Large intestine (tissue), 3 donors: ENCODE measurements at regions not wholly inside any gene's neighbourhood (a gene's known extent, or its start where the extent isn't known, plus 50 kb on each side); places are given as distances from the start of the nearest gene placed in this dataset.
"Not testable (repeated sequence)": the region's sequence is repeated elsewhere in the genome, so short reads cannot be mapped to it uniquely, and the experiment has no call there.

ENCODE experiments used
- DNase-seq, 2 donors: peaks; one replicate each; pipeline versions ENCODE4 v3.0.0 to v3.0.0-alpha.2; 2013
- H3K27ac ChIP-seq: one replicate; pipeline ENCODE4 v1.5.1; 2013; ENCODE audit warnings: low read length
- H3K27me3 ChIP-seq: 2 replicates; pipeline ENCODE4 v1.6.1; 2013; ENCODE audit warnings: low read length; ENCODE audit not compliant: control insufficient read depth, insufficient read depth
- H3K36me3 ChIP-seq: 2 replicates; pipeline ENCODE4 v1.6.1; 2013; ENCODE audit warnings: low read length; ENCODE audit not compliant: control insufficient read depth, insufficient read depth
- H3K4me1 ChIP-seq: one replicate; pipeline ENCODE4 v1.6.1; 2013; ENCODE audit warnings: low read length; ENCODE audit not compliant: control insufficient read depth, insufficient read depth
- H3K4me3 ChIP-seq: one replicate; pipeline ENCODE4 v1.5.1; 2013; ENCODE audit warnings: low read length
- H3K9me3 ChIP-seq: one replicate; pipeline ENCODE4 v1.6.1; 2013; ENCODE audit warnings: mild to moderate bottlenecking, low read depth, low read length, moderate library complexity; ENCODE audit not compliant: control insufficient read depth
- WGBS: methylation state at CpG from one replicate; pipeline ENCODE4 v1.1.5; 2013; ENCODE audit warnings: low lambda C conversion rate; ENCODE audit not compliant: insufficient coverage; 5-methylcytosine and 5-hydroxymethylcytosine counted together

DNA sequence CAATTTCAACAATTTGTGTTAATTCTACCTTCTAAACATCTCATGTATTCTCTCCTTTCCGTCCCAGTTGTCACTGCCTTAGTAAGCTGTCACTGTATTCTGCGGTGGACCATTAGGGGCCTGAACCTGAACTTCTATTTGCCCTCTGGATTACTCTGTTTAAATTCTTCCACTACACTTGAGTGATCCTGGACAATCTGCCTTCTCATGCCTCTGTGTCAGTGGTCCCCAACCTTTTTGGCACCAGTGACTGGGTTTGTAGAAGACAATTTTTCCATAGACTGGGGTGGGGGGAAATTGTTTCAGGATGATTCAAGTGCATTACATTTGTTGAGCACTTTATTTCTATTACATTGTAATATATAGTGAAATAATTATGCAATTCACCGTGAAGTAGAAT lies 1157.6 kb upstream of the SEMA6A start:
- no peaks in the 10 kb centered on the region for H3K4me1 ChIP-seq

DNA sequence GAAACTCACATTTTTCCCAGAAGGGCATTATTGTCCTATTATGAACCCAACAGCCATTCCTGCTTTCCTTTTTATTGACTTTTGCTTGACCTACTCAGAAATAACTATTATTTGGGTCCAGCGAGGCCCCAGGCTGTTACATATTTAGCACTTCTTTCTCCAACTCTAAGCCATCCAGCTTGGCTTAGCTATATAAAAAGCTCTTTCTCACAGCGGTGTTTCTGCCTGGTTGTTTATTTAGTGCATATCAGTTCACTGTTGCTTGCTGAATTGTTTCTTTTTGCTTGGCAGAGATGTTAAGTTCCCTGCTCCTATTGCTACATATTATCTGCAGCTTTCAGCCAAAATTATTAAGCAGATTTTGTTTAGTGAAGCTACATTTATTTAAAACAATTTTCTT lies 1156.8 kb upstream of the SEMA6A start:
- no peak overlapping the region for H3K4me3 ChIP-seq
- no peaks in the 10 kb centered on the region for H3K27me3 ChIP-seq
- H3K36me3 ChIP-seq: no peaks in the 10 kb centered on the region
- no peaks in the 10 kb centered on the region for H3K9me3 ChIP-seq
- no peak overlapping the region for H3K27ac ChIP-seq
- no peak for DNase-seq
- WGBS: 40% methylated on average over 1 of the region's 2 CpGs
- H3K4me1 ChIP-seq: no peaks in the 10 kb centered on the region

More for the DNA sequence above, 1157.6 kb upstream of the SEMA6A start:
- H3K36me3 ChIP-seq: no peaks in the 10 kb centered on the region
- H3K27me3 ChIP-seq: no peaks in the 10 kb centered on the region
- no peak overlapping the region for H3K27ac ChIP-seq
- no peak for DNase-seq
- no CpG with 5 or more reads among the region's 3 CpGs for WGBS
- H3K4me3 ChIP-seq: no peak overlapping the region
- no peaks in the 10 kb centered on the region for H3K9me3 ChIP-seq

DNA sequence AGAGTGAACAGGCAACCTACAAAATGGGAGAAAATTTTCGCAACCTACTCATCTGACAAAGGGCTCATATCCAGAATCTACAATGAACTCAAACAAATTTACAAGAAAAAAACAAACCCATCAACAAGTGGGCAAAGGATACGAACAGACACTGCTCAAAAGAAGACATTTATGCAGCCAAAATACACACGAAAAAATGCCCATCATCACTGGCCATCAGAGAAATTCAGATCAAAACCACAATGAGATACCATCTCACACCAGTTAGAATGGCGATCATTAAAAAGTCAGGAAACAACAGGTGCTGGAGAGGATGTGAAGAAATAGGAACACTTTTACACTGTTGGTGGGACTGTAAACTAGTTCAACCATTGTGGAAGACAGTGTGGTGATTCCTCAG lies 1146.2 kb upstream of the SEMA6A start:
- not testable (repeated sequence) for H3K4me3 ChIP-seq, H3K9me3 ChIP-seq, H3K27me3 ChIP-seq, H3K36me3 ChIP-seq, DNase-seq, H3K27ac ChIP-seq, H3K4me1 ChIP-seq
- WGBS: 90% methylated on average over 2 of the region's 4 CpGs

DNA sequence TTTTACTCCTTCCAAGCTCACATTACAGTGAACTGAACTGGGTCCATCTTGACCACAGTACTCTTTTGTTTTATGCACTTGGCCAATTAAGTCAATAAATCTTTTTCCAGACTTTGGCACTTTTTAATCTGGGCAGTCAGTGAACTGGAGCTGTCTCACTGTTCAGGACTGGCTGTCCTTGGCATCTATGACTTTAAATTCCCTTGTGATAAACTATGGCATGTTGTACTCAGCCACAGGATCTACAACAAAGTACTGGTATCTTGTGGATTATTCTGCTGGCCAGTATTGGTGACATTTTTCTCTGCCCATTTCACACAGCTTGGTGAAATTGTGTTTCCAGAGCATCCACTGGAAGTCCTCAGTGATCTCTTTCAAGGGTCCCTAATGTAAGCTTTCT lies 1144.8 kb upstream of the SEMA6A start:
- no peaks in the 10 kb centered on the region for H3K36me3 ChIP-seq
- H3K27ac ChIP-seq: no peak overlapping the region
- DNase-seq: no peak
- no peaks in the 10 kb centered on the region for H3K27me3 ChIP-seq
- H3K4me1 ChIP-seq: no peaks in the 10 kb centered on the region
- H3K9me3 ChIP-seq: peaks cover 6% of the 10 kb centered on the region
- no peak overlapping the region for H3K4me3 ChIP-seq

DNA sequence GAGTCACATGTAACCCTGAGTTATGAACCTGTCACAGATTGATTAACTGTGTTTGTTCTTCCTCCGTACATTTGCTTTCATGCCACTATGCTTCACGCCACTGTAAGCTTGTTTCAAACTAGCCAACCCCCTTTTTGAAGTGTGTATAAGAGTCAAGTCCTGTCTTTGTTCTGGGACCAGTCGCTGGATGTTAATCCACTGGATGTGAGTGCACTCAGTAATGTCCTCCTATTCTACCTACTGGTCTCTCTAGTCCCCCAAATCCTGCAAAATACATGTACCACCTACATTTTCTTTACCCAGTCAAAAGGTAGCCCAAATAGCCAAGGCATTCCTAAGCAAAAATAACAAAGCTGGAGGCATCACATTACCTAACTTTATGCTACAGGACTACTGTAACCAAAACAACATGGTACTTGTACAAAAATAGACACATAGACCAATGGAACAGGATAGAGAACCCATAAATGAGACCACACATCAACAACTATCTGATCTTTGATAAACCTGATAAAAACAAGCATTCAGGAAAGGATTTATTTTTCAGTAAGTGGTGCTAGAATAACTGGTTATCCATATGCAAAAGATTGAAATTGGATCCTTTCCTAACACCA lies 1139.1 kb upstream of the SEMA6A start:
- H3K36me3 ChIP-seq: no peaks in the 10 kb centered on the region
- H3K9me3 ChIP-seq: peaks cover 12% of the 10 kb centered on the region
- no peaks in the 10 kb centered on the region for H3K4me1 ChIP-seq
- H3K27me3 ChIP-seq: no peaks in the 10 kb centered on the region
- WGBS: no CpG with 5 or more reads among the region's 3 CpGs
- no peak overlapping the region for H3K27ac ChIP-seq
- no peak overlapping the region for H3K4me3 ChIP-seq
- no peak for DNase-seq

DNA sequence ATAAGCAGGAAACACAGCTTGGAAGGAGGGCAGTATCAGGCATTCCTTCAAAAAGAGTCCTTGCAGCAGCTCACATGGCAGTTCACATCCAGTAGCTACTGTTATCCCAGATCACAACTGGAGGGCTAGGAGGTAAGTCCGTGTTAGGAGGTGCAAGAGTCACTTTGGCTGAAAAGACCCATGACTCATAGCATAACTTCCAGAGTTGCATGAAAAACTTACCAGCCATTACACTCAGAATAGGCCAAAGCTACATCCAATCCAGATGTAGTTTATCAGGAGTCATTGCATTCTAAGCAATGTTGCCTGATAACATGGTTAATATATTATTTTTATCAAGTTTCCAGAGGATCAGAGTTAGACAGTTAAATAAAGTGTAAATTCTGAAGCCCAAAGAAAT lies 1126.4 kb upstream of the SEMA6A start:
- no CpG with 5 or more reads among the region's 1 CpG for WGBS
- no peaks in the 10 kb centered on the region for H3K27me3 ChIP-seq
- peak; percentile 32 to 55 for DNase-seq
- H3K4me3 ChIP-seq: no peak overlapping the region
- no peaks in the 10 kb centered on the region for H3K4me1 ChIP-seq
- H3K9me3 ChIP-seq: no peaks in the 10 kb centered on the region
- H3K27ac ChIP-seq: no peak overlapping the region
- no peaks in the 10 kb centered on the region for H3K36me3 ChIP-seq

DNA sequence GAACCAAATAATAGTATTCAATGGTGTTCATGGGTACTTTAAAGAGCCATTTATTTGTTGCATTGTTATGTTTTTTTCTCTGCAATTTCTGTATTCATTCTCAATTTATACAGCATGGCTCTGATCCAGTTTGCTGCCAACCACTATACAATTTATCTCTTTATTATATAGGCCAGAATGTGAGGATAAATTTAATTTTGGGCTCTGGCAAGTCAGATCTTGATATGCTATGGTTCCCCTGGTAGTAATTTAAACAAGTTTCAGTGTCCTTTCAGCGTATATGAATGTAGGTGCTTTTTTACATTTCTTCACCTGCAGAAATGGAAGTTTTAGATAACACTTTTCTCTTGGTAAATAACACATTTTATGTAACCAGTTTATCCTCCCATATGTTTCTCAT lies 1118.0 kb upstream of the SEMA6A start:
- no peak overlapping the region for H3K4me3 ChIP-seq
- no CpG with 5 or more reads among the region's 1 CpG for WGBS
- H3K9me3 ChIP-seq: no peaks in the 10 kb centered on the region
- H3K4me1 ChIP-seq: no peaks in the 10 kb centered on the region
- H3K36me3 ChIP-seq: no peaks in the 10 kb centered on the region
- no peak for DNase-seq
- H3K27me3 ChIP-seq: no peaks in the 10 kb centered on the region
- H3K27ac ChIP-seq: no peak overlapping the region

DNA sequence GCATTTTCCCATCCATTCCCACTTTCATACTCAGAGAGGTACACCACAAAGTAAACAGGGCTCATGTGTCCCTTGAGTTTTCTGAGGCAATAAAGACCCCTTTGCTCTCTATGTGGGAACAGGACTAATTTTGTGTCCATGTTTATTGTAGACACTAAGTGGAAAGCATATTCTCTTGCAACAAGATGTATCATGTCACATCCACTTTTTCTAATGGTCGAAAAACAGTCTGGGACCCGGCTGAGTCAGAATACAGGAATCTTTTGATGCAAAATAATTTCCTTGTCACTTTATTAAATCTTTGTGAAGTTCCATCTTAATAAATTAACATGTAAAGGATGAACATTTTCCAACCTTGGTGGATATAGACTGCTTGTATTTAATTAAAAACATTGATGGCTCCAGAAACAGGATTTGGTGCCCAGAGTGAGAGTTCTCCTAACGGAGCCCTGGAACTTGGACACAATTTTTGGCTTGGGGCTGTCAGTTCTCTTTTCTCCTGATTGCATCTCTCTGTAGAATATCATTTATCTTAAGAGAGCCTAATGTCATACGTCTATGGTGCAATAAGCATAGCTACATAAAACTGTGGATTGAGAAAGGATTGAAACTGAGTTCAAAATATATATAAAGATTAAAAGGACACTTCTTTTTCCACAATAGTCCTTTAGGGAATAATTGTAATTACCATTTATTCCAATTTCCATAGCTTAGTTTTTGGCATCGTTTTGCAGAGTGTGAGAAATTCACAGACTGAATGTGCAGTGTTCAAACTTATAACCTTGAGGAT lies 1116.7 kb upstream of the SEMA6A start:
- Histone ChIP-seq H3K4me3 (no peak overlapping the region), H3K27ac (no peak overlapping the region), H3K4me1 (no peaks in the 10 kb centered on the region), H3K36me3 (no peaks in the 10 kb centered on the region), H3K27me3 (no peaks in the 10 kb centered on the region), H3K9me3 (no peaks in the 10 kb centered on the region)
- DNase-seq: no peak
- WGBS: no CpG with 5 or more reads among the region's 5 CpGs

DNA sequence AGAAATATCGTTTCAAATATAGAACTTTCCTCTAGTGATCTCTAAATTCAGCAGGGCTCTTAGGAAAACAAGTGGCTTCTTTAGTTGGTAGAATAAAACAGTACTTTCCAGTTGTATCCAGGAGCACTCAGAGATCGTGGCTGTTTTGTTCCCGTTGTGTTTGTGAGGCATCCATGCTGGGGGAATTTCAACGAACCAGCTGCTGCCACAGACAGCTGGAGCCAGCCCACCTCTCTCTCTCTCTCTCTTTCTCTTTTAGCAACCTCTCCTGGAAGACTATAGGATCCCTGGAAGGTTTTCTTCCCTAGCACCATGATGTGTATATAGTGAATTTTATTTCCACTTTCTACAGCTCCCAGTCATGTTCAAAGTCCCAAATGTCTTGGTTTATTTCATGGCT lies 1116.0 kb upstream of the SEMA6A start:
- no peak overlapping the region for H3K4me3 ChIP-seq

DNA sequence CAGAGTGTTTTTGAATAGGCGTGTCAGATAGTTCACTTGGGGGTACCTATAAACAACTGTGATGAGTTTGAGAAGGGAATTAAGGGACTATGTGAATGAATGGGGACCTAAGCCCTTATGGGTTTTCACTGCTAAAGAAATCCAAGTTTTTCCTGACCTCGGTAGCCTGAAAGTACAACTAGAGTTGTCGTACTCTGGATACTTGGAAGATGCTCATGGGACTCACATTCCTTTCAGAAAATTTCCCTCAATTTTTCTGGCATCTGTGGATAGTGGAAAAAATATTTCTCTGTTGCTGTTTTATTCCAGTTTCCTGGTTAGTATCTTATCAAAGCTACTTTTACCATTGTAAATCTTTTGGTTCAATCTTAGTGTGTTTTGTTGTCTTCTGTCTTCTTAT lies 1112.3 kb upstream of the SEMA6A start:
- Histone ChIP-seq H3K27ac (no peak overlapping the region), H3K36me3 (no peaks in the 10 kb centered on the region), H3K9me3 (no peaks in the 10 kb centered on the region), H3K27me3 (no peaks in the 10 kb centered on the region), H3K4me3 (no peak overlapping the region), H3K4me1 (no peaks in the 10 kb centered on the region)
- no CpG with 5 or more reads among the region's 3 CpGs for WGBS
- no peak for DNase-seq

More for the DNA sequence above, 1116.0 kb upstream of the SEMA6A start:
- no peak for DNase-seq
- H3K36me3 ChIP-seq: no peaks in the 10 kb centered on the region
- no peaks in the 10 kb centered on the region for H3K27me3 ChIP-seq
- H3K4me1 ChIP-seq: no peaks in the 10 kb centered on the region
- no peaks in the 10 kb centered on the region for H3K9me3 ChIP-seq
- no CpG with 5 or more reads among the region's 4 CpGs for WGBS
- no peak overlapping the region for H3K27ac ChIP-seq

DNA sequence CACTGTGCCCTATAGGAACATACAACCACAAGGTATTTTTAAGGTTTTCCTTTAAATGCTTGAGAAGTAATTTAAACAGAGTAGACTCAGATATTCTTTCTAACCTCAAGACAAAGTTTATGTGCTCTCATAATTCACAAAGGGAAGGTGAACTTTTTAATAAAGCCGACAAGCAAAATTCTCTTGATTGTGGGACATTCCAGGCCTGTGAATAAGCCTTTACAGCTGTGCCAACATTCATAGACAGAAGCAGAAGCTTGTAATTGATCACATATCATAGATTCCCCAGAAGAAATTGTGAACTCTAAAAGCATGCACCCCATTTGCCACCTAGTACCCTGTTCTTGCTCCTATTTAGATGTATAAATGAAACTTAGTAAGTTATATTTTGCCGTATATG lies 1107.8 kb upstream of the SEMA6A start:
- WGBS: no CpG with 5 or more reads among the region's 2 CpGs
- H3K27ac ChIP-seq: no peak overlapping the region
- no peak for DNase-seq
- H3K4me1 ChIP-seq: no peaks in the 10 kb centered on the region
- H3K4me3 ChIP-seq: no peak overlapping the region
- H3K36me3 ChIP-seq: no peaks in the 10 kb centered on the region
- H3K9me3 ChIP-seq: no peaks in the 10 kb centered on the region
- no peaks in the 10 kb centered on the region for H3K27me3 ChIP-seq
